Caki2 (cell line): ENCODE measurements at regions not wholly inside any gene's neighbourhood (a gene's known extent, or its start where the extent isn't known, plus 50 kb on each side); places are given as distances from the start of the nearest gene placed in this dataset.
"Not testable (repeated sequence)": the region's sequence is repeated elsewhere in the genome, so short reads cannot be mapped to it uniquely, and the experiment has no call there.

ENCODE experiments used
- DNase-seq: peaks from one replicate; pipeline ENCODE4 v3.0.0-alpha.2; 2015; ENCODE audit warnings: low read depth
- in situ Hi-C: cut with HindIII; loops from 2 replicates; pipeline ENCODE4 v1.10.0; 2016; ENCODE audit warnings: low sequenced_read_pairs, low pct_unique_long_range_greater_than_20kb, mixed read lengths

DNA sequence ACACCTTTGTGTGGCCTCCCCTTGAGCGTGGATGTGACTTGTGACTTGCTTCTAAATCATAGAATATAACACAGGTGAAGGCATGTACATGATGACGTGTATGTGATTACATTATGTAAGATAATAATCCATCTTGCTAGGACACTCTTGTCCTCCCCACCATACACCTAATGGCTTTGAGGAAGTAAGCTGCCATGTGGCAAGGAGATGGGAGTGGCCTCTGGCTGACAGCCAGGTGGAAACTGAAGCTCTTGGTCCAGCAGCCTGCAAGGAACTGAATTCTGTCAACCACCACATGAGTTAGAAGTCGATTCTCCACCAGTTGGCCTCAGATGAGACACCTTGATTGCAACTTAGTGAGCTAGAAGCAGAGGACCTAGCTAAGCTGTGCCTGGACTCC, 67.4 kb upstream of the ELN start:
- no peak for DNase-seq
- in situ Hi-C loops, result no loop called here

DNA sequence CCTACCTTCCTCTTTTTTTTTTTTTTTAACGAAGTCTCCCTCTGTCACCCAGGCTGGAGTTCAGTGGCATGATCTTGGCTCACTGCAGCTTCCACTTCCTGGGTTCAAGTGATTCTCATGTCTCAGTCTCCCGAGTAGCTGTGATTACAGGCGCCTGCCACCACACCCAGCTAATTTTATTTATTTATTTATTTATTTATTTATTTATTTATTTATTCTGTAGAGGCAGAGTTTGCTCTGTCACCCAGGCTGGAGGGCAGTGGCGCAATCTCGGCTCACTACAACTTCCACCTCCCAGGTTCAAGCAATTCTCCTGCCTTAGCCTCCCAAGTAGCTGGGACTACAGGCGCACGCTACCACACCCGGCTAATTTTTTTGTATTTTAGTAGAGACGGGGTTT, 66.0 kb upstream of the ELN start:
- DNase-seq, in situ Hi-C loops: not testable (repeated sequence)

DNA sequence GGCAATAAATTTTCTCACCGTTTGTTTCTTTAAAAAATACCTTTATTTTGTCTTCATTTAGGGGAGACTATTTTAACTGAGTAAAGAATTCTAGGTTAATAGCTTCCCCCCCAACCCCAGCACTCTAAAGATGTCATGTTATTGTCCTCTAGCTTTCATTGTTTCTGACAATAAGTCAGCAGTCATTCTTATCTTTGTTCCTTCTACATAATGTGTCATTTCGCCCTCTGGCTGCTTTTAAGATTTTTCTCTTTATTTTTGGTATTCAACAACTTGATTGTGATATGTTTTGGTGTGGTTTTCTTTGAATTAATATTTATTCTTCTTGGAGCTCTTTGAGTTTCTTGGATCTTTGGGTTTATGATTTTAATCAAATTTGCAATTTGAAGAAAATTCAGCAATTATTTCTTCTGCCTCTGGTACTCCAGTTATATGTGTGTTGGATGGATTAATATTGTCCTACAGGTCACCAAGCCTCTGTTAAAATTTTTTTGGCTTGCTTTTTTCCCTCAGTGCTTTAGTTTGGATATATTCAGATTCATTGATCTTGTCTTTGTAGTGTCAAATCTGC, 64.6 kb upstream of the ELN start:
- DNase-seq, result peak; percentile 13
- in situ Hi-C loops, result no loop called here

DNA sequence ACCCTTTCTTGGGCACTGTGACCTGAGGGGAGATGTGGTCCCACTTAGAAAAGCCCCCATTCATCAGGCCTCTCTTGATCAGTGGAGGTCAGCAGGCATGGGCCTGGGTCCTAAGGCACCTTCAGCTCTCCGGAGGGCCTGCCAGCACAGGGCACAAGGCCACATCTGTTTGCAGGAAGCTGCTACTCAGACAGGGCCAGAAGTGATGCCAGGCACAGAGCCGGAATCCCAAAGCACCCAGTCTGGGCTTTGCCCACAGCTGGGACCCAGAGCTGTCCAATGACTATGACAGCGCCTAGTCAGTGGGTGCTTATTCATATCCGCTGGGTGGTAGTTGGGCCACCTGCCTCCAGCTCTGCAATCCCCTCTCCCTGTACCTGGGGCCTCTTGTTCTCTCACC, 63.2 kb upstream of the ELN start:
- DNase-seq, result no peak
- in situ Hi-C loops, result no loop called here

DNA sequence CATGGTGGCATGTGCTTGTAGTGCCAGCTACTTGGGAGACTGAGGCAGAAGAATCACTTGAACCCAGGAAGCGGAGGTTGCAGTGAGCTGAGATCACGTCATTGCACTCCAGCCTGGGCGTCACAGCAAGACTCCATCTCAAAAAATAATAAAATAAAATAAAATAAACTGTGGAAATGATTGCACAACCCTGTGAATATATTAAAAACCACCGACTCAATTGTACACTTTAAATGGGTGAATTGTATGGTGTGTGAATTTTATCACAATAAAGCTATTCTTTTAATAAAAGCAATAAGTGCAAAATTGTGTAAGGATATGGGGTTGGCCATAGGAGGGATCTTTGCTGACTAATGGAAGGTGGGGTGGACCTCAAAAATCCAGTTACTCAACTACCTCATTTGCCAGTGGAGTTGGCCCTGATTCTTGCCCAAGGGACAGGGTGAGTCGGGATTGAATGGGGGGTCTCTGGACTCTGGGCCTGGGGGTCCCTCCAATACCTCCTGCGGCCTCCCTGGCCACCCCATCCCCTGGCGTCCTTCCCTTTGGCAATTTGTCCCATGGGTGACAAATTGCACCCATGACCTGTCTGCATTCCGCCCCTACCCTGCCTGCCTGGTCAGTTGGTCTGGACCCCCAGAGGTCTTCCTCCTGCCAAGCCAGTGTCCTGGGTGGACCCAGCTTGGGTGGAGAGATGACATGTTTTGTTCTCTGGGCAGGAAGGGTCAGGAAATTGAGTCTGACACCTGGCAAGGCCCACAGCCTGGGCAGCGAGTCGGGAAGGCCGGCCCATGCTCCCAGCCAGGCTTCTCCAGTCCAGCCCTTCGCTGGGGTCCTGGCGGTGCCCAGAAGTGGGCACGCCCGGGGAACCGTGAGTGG, 61.7 kb upstream of the ELN start:
- no peak for DNase-seq
- in situ Hi-C loops, result no loop called here

DNA sequence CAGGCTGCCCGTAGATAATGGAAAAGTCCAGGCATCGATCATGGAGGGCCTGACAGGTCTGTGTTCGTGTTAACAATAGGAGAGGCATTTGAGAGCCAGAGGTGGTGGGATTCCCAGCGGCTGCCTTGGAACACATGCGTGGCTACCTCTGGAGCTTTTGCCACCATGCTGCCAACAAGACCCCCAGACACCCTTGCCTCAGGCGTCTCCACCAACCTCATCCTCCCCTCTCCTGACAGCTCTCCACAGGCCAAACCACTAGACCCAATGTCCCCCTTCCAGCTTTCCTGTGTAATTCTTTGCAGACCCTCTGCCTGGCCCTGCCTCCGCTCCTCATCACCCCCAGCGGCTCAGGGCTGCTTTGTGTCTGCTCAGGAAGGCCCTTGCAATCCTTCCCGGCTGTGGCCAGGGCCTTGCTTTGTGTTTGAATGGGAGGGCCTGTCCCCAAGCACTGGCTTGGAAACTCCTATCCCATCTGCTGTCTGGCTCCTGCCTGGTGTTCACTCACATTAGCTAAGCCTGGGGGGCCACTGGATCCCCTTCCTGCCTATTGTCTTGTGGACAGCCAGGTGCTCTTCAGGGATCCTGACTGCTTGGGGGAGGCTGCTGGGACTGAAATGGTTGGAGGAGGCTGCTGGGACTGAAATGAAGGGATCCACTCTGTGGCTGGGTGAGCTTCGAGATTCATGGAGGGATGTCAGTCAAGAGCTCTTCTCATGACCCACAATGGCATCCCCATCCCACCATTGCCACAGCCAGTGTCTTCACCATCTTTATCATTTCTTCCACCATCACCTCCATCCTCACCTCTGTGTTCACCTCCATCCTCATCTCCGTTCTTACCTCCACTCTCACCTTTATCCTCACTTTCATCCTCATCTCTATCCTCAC, 60.8 kb upstream of the ELN start:
- in situ Hi-C loops, result no loop called here
- no peak for DNase-seq

DNA sequence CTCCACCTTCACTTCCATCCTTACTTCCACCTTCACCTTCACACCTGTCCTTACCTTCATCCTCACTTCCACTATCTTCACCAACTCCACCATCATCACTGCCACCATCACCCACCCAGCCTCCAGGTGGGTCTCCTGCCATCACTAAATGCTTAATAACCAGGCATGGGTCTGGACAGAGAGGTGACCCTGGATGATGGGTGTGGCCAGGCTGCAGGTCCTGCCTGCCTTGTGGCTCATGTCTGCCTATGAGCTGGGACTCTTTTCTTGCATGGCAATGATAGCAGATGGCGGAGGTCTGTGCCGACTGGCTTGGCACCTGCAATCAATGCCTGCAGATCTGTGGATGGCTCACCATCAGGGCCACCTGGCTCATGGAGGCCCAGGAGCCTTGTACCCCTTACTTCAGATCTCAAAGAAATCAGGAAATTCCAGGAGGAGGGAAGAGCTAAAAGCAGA, 60.1 kb upstream of the ELN start:
- no peak for DNase-seq
- in situ Hi-C loops, result no loop called here

DNA sequence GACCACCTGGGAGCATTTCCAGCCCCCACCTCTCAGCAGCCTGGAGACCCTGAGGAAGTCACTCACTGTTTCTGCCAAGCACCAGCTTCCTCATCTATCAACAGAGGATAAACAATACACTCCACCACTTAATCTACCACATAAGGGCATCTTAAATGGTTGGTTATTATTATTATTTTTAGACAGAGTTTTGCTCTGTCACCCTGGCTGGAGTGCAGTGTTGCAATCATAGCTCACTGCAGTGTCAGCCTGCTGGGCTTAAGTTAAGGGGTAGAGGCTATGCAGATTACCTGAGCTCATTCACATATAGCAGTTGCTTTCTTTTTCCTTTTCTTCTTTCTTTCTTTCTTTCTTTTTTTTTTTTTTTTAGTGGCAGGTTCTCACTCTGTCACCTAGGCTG, 59.5 kb upstream of the ELN start:
- in situ Hi-C loops, result no loop called here
- no peak for DNase-seq

DNA sequence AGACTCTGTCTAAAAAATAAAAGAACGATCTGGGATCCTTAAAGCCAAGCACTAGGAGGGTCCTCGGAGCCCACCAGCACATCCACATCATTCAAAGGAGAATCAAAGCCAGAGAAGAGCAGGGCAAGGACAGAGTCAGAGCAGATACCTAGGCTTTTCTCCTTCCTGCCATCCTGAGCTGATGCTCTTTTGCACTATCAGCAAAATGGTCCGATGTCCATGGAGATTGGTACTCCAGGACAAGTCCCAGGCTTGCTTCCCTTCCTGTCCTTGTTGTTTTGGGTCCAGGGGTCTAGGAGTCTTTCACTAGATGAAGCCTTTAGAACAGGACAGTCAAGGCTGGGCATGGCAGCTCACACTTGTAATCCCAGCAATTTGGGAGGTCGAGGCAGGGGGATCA, 58.0 kb upstream of the ELN start:
- in situ Hi-C loops, result no loop called here
- no peak for DNase-seq

DNA sequence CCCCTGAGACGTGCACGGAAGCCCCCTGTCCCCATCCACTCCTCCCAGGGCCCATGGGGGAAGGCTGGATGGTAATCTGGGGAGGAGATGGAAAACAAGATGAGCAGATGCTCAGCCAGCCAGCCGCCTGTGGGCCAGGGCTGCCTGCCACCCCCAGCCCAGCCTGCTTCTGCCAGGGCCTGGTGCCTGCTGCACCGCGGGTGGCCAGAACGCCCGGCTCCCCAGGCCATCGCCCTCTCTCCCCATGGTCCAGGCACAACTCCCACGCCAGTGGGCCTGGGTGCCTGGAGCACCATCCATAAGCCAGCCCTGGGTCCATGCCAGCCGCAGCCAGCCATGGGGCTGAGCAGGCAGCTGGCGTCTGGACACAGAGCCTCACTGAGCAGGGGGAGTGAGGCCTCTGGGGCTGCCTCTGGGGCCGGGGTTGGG, 57.2 kb upstream of the ELN start:
- DNase-seq, result no peak
- in situ Hi-C loops, result no loop called here

DNA sequence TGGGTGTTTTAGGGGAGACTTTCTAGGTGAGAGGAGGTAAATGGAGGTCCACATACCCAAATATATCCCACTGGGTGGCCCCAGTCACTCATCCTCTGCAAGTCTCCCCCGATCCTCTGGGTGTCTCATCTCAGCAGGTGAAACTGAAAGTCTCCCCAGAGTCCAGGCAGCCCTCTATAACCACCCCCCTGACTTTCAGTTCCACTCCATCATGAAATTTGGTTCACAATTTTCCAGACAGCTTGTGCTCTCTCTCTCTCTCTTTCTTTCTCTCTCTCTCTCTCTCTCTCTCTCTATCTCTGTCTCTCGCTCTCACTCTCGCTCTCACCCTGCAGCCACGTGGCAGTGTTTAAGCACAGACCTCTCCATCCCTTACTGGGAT, 56.7 kb upstream of the ELN start:
- no peak for DNase-seq
- in situ Hi-C loops, result no loop called here

DNA sequence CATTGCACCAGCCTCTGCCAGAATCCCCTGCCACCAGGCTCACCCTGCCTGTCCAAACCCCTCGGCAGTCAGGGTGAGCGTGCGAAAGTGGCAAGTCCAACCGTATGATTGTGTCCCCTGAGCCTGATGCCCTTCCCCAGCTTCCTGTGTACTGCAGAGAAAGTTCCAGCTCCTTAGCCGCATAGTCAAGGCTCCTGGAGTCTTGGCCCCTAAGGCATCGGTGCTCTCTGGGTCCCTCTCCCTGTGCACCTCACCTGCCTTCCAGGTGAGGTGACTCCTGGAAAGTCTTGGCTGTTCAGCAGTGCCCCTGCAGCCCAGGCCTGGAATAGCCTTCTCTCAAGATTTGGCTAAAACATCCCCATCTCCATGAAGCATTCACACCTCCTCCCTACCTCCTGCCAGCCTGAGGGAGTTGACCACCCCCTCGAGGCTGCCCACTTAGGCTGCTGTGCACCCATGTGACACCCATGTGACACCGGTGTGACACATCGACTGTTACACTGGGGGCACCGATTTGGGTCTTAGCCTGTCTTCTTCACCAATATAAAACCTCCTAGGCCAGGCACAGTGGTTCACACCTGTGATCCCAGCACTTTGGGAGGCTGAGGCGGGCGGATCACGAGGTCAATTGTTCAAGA, 56.1 kb upstream of the ELN start:
- in situ Hi-C loops, result no loop called here

DNA sequence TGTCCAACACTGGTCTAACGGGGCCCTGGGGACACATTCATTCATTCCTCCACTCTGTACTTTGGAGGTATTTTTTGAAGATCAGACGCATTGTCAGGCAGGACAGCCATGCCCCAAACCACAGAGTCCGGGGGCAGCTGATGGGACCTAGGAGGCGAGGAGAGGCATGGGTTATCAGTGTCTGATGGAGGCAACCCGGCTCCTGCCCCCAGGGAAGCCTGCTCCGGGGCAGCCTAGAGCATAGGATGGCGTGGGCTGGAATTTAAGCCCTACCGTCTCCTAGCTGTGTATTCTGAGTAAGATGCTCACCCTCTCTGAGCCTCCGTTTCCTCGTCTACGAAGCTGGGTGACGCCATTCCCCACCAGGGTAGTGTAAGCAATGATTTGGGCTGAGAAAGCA, 55.4 kb upstream of the ELN start:
- in situ Hi-C loops, result no loop called here
- no peak for DNase-seq

More for the DNA sequence above, 56.1 kb upstream of the ELN start:
- DNase-seq, result no peak

DNA sequence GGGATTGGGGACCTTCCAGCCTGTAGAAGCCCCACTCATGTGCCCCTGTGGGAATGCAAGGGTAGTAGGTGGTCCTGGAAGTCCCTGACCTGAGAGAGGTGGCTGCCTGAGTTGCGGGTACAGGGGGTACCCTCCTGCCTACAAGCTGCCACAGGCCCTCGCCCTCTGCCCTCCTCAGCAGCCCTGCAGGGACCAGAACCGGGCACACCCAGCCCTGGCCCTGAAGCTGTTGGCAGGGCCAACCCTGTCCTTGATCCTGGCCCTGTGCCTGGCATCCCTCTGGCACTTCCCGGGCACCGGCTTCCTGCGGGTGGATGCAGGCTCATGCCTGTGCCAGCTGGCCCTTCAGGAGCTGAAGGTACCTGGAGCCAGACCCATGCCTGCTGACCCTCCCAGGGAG, 54.9 kb upstream of the ELN start:
- in situ Hi-C loops, result no loop called here
- DNase-seq, result no peak

DNA sequence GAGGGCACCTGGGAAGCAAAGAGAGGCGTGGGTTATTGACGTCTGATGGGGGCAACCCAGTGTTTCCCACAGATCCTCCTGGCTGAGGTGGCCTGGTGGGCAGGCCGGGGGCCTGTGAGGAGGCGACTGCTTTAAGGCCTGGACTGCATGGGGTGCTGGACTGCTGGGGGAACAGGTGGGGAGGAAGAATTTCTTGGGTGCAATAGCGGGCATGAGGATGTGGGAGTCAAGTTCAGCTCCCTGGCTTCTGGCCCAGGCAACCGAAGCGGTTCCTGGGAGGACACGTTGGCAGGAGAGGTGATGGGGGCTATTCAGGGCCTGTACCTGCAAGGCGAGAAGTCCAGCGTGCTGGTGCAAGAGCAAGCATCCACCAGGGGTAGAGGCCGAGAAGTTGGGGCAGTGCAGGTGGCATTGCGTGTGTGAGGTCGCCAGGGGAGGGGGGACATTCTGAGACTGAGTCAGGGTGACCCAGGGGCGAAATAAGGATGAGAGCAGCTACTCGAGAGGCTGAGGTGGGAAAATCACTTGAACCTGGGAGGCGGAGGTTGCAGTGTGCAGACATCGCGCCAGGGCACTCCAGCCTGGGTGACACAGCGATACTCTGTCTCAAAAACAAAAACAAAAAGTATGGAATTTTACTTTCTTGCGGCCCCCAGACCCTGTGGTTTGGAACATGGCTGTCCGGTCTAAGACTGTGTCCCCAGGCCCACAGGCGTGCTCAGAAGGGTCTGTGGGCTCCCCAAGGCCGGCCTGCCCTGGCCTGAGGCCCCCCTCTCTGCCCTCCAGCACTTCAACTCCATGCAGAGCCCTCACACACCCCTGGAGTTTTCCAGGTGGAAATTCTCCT, 53.6 kb upstream of the ELN start:
- in situ Hi-C loops, result no loop called here
- no peak for DNase-seq

DNA sequence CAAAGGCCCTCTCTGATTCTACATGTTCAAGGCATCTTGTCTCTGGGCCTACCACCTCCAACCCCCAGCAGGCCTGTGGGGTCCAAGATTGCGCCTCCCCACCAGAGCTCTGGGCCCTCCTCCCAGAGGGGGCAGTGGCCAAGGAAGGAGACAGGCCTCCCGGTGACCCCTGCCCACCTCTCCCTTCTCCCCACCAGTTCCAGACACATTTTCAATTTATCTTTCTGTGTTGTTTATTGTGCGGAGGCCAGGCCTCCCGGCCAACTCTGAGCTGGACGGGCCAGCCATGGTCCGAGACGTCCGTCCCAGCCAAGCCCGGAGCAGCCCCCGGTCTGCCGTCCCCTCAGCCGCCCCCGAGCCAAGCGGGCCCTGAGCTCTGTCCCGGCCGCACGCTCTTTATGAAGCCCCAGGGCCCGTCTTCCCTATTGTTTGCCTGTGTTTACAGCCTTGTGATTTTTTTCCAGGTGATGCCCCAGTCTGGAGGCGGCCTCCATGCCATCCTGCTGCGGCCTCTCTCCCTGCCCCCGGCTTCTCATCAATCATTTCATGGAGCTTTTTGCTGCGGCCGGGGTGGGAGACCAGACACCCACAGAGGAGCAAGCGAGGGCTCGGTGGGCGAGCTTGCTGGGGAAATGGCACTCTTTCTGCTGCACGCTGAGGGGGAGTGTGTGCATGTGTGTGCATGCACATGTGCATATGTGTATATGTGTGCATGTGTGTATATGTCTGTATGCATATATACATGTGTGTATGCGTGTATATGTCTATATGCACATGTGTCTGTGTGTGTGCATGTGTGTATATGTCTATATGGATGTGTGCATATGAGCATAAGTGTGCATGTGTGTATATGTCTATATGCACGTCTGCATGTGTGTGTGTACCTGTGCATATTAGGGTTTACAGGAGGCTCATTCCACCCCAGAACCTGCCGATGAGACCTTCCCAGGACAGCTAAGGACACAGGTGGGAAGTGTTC, 52.7 kb upstream of the ELN start:
- in situ Hi-C loops, result no loop called here
- no peak for DNase-seq
